ENCODE measurements at regions not wholly inside any gene's neighbourhood (a gene's known extent, or its start where the extent isn't known, plus 50 kb on each side); places are given as distances from the start of the nearest gene placed in this dataset.

DNA sequence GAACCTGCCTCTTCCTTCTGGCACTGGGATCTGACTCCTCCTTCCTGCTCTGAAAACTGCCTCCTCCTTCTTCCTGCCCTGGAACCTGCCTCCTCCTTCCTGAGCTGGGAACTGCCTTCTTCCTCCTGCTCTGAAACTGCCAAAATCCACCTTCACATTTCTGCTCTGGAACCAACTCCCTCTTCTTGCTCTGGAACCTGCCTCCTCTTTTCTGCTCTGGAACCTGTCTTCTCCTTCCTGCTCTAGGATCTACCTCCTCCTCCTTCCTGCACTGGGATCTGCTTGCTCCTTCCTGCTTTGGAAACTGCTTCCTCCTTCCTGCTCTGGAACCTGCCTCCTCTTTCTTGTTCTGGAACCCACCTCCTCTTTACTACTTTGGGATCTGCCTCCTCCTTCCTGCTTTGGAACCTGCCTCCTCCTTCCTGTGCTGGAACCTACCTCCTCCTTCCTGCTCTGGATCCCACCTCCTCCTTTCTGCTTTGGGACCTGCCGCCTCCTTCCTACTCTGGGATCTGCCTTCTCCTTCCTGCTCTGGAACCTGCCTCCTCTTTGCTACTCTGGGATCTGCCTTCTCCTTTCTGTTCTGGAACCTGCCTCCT is 315.5 kb downstream of the PRL start:
- TF ChIP-seq, protein P1, sequence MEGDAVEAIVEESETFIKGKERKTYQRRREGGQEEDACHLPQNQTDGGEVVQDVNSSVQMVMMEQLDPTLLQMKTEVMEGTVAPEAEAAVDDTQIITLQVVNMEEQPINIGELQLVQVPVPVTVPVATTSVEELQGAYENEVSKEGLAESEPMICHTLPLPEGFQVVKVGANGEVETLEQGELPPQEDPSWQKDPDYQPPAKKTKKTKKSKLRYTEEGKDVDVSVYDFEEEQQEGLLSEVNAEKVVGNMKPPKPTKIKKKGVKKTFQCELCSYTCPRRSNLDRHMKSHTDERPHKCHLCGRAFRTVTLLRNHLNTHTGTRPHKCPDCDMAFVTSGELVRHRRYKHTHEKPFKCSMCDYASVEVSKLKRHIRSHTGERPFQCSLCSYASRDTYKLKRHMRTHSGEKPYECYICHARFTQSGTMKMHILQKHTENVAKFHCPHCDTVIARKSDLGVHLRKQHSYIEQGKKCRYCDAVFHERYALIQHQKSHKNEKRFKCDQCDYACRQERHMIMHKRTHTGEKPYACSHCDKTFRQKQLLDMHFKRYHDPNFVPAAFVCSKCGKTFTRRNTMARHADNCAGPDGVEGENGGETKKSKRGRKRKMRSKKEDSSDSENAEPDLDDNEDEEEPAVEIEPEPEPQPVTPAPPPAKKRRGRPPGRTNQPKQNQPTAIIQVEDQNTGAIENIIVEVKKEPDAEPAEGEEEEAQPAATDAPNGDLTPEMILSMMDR (IDR thresholded peaks at IDR 0.05; ENCODE audit: insufficient read depth, low read length) = no peak
- no peak for TF ChIP-seq POLR2AphosphoS5 (IDR thresholded peaks at IDR 0.05; ENCODE audit: low read depth)
- TF ChIP-seq, protein P2, sequence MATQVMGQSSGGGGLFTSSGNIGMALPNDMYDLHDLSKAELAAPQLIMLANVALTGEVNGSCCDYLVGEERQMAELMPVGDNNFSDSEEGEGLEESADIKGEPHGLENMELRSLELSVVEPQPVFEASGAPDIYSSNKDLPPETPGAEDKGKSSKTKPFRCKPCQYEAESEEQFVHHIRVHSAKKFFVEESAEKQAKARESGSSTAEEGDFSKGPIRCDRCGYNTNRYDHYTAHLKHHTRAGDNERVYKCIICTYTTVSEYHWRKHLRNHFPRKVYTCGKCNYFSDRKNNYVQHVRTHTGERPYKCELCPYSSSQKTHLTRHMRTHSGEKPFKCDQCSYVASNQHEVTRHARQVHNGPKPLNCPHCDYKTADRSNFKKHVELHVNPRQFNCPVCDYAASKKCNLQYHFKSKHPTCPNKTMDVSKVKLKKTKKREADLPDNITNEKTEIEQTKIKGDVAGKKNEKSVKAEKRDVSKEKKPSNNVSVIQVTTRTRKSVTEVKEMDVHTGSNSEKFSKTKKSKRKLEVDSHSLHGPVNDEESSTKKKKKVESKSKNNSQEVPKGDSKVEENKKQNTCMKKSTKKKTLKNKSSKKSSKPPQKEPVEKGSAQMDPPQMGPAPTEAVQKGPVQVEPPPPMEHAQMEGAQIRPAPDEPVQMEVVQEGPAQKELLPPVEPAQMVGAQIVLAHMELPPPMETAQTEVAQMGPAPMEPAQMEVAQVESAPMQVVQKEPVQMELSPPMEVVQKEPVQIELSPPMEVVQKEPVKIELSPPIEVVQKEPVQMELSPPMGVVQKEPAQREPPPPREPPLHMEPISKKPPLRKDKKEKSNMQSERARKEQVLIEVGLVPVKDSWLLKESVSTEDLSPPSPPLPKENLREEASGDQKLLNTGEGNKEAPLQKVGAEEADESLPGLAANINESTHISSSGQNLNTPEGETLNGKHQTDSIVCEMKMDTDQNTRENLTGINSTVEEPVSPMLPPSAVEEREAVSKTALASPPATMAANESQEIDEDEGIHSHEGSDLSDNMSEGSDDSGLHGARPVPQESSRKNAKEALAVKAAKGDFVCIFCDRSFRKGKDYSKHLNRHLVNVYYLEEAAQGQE (IDR thresholded peaks at IDR 0.05; ENCODE audit: insufficient replicate concordance, low read depth) = no peak
- TF ChIP-seq SPI1 (IDR thresholded peaks at IDR 0.05; ENCODE audit: borderline replicate concordance, low read depth) = no peak
- TF ChIP-seq GABPA (IDR thresholded peaks at IDR 0.05; ENCODE audit: low read depth) = no peak
